Inferior parietal cortex (tissue), 1 donor: ENCODE measurements at regions not wholly inside any gene's neighbourhood (a gene's known extent, or its start where the extent isn't known, plus 50 kb on each side); places are given as distances from the start of the nearest gene placed in this dataset.
"Not testable (repeated sequence)": the region's sequence is repeated elsewhere in the genome, so short reads cannot be mapped to it uniquely, and the experiment has no call there.

Experiments
- DNase-seq: peaks from one replicate; pipeline ENCODE4 v3.0.0-alpha.2; 2016; ENCODE audit errors: extremely low spot score

GRCh38 chr10:91088300-91089140 lies 131.9 kb upstream of the PCGF5 start:
- DNase-seq, result peak; percentile 53

- DNase-seq, result no peak
Observed at GRCh38 chr10:91090761-91091529, 129.5 kb upstream of the PCGF5 start.

- DNase-seq, result no peak
Observed at GRCh38 chr10:91091780-91092179, 128.7 kb upstream of the PCGF5 start.

GRCh38 chr10:91096274-91096673 lies 124.2 kb upstream of the PCGF5 start:
- no peak for DNase-seq

- no peak for DNase-seq
Observed at GRCh38 chr10:91097313-91097712, 123.2 kb upstream of the PCGF5 start.

- not testable (repeated sequence) for DNase-seq
Observed at GRCh38 chr10:91098021-91098420, 122.4 kb upstream of the PCGF5 start.

- DNase-seq, result no peak
Observed at GRCh38 chr10:91103384-91104192, 116.9 kb upstream of the PCGF5 start.

GRCh38 chr10:91104193-91105041 lies 116.0 kb upstream of the PCGF5 start:
- DNase-seq, result no peak

- DNase-seq, result no peak
Observed at GRCh38 chr10:91105269-91105668, 115.2 kb upstream of the PCGF5 start.

GRCh38 chr10:91108820-91109219 lies 111.6 kb upstream of the PCGF5 start:
- DNase-seq, result no peak

GRCh38 chr10:91111060-91111459 lies 109.4 kb upstream of the PCGF5 start:
- DNase-seq, result no peak

- no peak for DNase-seq
Observed at GRCh38 chr10:91115618-91116390, 104.7 kb upstream of the PCGF5 start.

GRCh38 chr10:91117505-91117904 lies 103.0 kb upstream of the PCGF5 start:
- DNase-seq, result no peak

GRCh38 chr10:91120348-91120747 lies 100.1 kb upstream of the PCGF5 start:
- DNase-seq, result no peak

- DNase-seq, result no peak
Observed at GRCh38 chr10:91123261-91123660, 97.2 kb upstream of the PCGF5 start.

GRCh38 chr10:91124016-91124415 lies 96.4 kb upstream of the PCGF5 start:
- no peak for DNase-seq

GRCh38 chr10:91126471-91126870 lies 94.0 kb upstream of the PCGF5 start:
- no peak for DNase-seq

GRCh38 chr10:91127341-91128082 lies 93.0 kb upstream of the PCGF5 start:
- no peak for DNase-seq

- no peak for DNase-seq
Observed at GRCh38 chr10:91135113-91135512, 85.3 kb upstream of the PCGF5 start.
